IPS-15b (cell line): ENCODE measurements at regions not wholly inside any gene's neighbourhood (a gene's known extent, or its start where the extent isn't known, plus 50 kb on each side); places are given as distances from the start of the nearest gene placed in this dataset.
"Not testable (repeated sequence)": the region's sequence is repeated elsewhere in the genome, so short reads cannot be mapped to it uniquely, and the experiment has no call there.

Source experiments
- H3K27me3 ChIP-seq: one replicate; pipeline ENCODE4 v1.6.1; 2013; ENCODE audit warnings: low read length; ENCODE audit not compliant: control insufficient read depth, insufficient read depth
- H3K36me3 ChIP-seq: one replicate; pipeline ENCODE4 v1.6.1; 2013; ENCODE audit warnings: low read length; ENCODE audit not compliant: control insufficient read depth, insufficient read depth
- H3K4me1 ChIP-seq: one replicate; pipeline ENCODE4 v1.6.1; 2013; ENCODE audit warnings: mild to moderate bottlenecking, low read length; ENCODE audit not compliant: control insufficient read depth, insufficient read depth
- H3K4me3 ChIP-seq: one replicate; pipeline ENCODE4 v1.5.1; 2013; ENCODE audit warnings: low read depth, low read length
- H3K9ac ChIP-seq: one replicate; pipeline ENCODE4 v1.6.1; 2013; ENCODE audit warnings: low read depth, mild to moderate bottlenecking, low read length
- H3K9me3 ChIP-seq: one replicate; pipeline ENCODE4 v1.6.1; 2013; ENCODE audit warnings: mild to moderate bottlenecking, low read length; ENCODE audit not compliant: control insufficient read depth, insufficient read depth

- H3K9ac ChIP-seq = no peak overlapping the region
- H3K36me3 ChIP-seq = no peaks in the 10 kb centered on the region
- H3K27me3 ChIP-seq = no peaks in the 10 kb centered on the region
- H3K9me3 ChIP-seq = no peaks in the 10 kb centered on the region
- peaks cover 9% of the 10 kb centered on the region for H3K4me1 ChIP-seq
- no peak overlapping the region for H3K4me3 ChIP-seq
Measured at GRCh38 chr10:51001587-51001986, 72.7 kb upstream of the PRKG1 start.

DNA sequence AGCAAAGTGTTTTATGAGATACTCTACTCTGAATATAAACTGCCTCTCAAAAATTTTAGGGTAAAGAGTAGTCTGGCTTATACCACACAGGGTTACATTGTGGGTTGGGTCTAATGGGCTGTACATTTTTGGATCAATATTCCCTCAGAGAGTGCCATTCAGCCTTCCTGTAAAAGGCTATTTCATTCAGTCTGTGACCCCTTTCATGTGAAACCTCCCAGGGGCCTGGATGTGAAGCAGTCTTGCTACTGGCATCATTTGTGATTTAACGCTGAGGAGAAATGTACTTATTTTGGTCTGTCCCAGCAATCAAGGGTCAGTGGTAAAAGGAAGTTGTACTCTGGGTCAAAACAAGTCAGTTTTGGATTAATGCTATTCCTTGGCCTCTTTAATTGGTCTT is 71.8 kb upstream of the PRKG1 start:
- no peaks in the 10 kb centered on the region for H3K27me3 ChIP-seq
- no peaks in the 10 kb centered on the region for H3K36me3 ChIP-seq
- H3K4me1 ChIP-seq = peaks cover 9% of the 10 kb centered on the region
- no peak overlapping the region for H3K9ac ChIP-seq
- H3K9me3 ChIP-seq = no peaks in the 10 kb centered on the region
- H3K4me3 ChIP-seq = no peak overlapping the region

- Histone ChIP-seq H3K4me3 (no peak overlapping the region), H3K9ac (no peak overlapping the region), H3K36me3 (no peaks in the 10 kb centered on the region), H3K27me3 (no peaks in the 10 kb centered on the region), H3K9me3 (no peaks in the 10 kb centered on the region), H3K4me1 (peaks cover 9% of the 10 kb centered on the region)
Measured at GRCh38 chr10:51004776-51005175, 69.5 kb upstream of the PRKG1 start.

DNA sequence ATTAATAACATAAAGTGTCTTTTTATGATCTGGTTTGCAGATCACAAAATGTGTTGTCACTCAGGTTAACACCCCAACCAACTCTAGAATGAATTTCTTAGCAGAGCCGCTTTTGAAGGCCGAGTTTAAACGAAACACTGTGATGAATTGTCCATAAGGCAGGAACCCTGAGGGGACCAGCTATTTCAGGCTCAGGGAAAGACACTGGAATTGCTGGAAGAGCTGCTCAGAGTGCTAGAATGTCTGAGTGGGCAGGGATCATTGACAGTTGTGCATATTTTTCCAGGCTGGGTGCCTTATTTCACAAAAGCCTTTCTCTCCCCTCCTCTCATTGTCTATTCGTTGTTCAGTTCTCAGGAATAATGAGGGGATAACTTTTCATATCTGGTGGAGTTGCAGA is 68.7 kb upstream of the PRKG1 start:
- Histone ChIP-seq H3K9me3 (no peaks in the 10 kb centered on the region), H3K9ac (no peak overlapping the region), H3K4me1 (peaks cover 9% of the 10 kb centered on the region), H3K4me3 (no peak overlapping the region), H3K27me3 (no peaks in the 10 kb centered on the region), H3K36me3 (no peaks in the 10 kb centered on the region)

- H3K9me3 ChIP-seq = no peaks in the 10 kb centered on the region
- no peak overlapping the region for H3K9ac ChIP-seq
- no peaks in the 10 kb centered on the region for H3K27me3 ChIP-seq
- no peaks in the 10 kb centered on the region for H3K36me3 ChIP-seq
- H3K4me1 ChIP-seq = peaks cover 9% of the 10 kb centered on the region
- H3K4me3 ChIP-seq = no peak overlapping the region
Measured at GRCh38 chr10:51006686-51007085, 67.6 kb upstream of the PRKG1 start.

GRCh38 chr10:51007781-51008180 is 66.5 kb upstream of the PRKG1 start:
- Histone ChIP-seq H3K36me3 (no peaks in the 10 kb centered on the region), H3K4me3 (no peak overlapping the region), H3K9ac (no peak overlapping the region), H3K27me3 (no peaks in the 10 kb centered on the region), H3K4me1 (peaks cover 9% of the 10 kb centered on the region), H3K9me3 (no peaks in the 10 kb centered on the region)

DNA sequence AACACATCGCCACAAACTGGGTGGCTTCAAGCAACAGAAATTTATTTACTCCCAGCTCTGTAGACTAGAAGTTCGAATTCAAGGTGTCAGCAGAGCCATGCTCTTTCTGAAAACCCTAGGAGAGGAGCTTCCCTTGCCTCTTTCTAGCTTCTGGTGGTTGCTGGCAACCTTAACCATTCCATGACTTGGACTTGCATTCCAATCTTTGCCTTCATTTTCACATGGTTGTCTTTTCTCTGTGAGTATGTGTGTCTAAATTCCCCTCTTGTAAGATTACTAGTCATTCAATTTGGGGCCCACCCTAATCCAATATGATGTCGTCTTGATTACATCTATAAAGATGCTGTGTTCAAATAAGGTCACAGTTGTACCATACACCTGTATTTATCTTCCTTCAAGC is 65.9 kb upstream of the PRKG1 start:
- peaks cover 9% of the 10 kb centered on the region for H3K4me1 ChIP-seq
- H3K9me3 ChIP-seq = no peaks in the 10 kb centered on the region
- H3K36me3 ChIP-seq = no peaks in the 10 kb centered on the region
- no peak overlapping the region for H3K9ac ChIP-seq
- no peaks in the 10 kb centered on the region for H3K27me3 ChIP-seq
- H3K4me3 ChIP-seq = no peak overlapping the region

DNA sequence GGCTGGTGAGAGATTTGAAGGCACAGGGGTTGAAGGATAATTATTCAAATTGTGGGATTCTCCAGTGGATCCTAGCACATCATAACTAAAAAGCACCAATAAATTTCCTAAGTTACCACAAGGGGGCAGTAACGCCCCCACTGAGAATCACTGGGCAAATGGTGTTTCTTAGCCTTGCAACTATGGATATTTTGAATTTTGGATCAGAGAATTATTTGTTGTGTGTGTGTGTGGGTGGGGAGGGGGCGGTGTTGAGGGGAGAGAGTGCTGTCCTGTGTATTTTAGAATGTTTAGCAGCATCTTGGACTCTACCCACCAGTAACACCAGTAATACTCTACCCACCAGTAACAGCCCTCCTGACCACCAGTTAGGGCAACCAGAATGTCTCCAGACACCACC is 63.3 kb upstream of the PRKG1 start:
- peaks cover 6% of the 10 kb centered on the region for H3K4me1 ChIP-seq
- no peak overlapping the region for H3K4me3 ChIP-seq
- no peaks in the 10 kb centered on the region for H3K27me3 ChIP-seq
- no peak overlapping the region for H3K9ac ChIP-seq
- no peaks in the 10 kb centered on the region for H3K9me3 ChIP-seq
- H3K36me3 ChIP-seq = no peaks in the 10 kb centered on the region

DNA sequence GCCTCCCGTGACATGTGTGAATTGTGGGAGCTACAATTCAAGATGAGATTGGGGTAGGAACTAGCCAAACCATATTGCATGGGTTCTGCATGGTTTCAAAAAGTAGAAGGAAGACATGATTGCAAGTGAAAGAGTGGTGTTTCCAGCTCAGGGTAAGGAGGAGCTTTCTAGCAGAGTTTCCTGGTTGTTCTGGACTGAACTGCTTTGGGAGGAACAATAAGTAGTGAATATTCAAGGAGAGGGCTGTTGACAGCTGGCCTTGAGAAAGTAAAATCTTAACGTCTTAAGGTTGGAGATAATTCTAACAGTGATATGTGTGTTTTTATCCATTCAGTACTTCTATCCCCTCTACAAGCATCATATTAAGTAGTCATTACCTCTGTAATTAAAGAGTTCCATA is 62.2 kb upstream of the PRKG1 start:
- no peaks in the 10 kb centered on the region for H3K9me3 ChIP-seq
- H3K4me3 ChIP-seq = no peak overlapping the region
- no peak overlapping the region for H3K9ac ChIP-seq
- H3K4me1 ChIP-seq = no peaks in the 10 kb centered on the region
- H3K27me3 ChIP-seq = no peaks in the 10 kb centered on the region
- no peaks in the 10 kb centered on the region for H3K36me3 ChIP-seq

- Histone ChIP-seq H3K27me3 (no peaks in the 10 kb centered on the region), H3K36me3 (no peaks in the 10 kb centered on the region), H3K9me3 (no peaks in the 10 kb centered on the region), H3K4me3 (no peak overlapping the region), H3K4me1 (no peaks in the 10 kb centered on the region), H3K9ac (no peak overlapping the region)
Measured at GRCh38 chr10:51014680-51015389, 59.5 kb upstream of the PRKG1 start.

- H3K9ac ChIP-seq, H3K36me3 ChIP-seq, H3K27me3 ChIP-seq, H3K4me3 ChIP-seq, H3K4me1 ChIP-seq, H3K9me3 ChIP-seq: not testable (repeated sequence)
Measured at GRCh38 chr10:51015390-51015754, 58.9 kb upstream of the PRKG1 start.

- no peaks in the 10 kb centered on the region for H3K36me3 ChIP-seq
- H3K4me3 ChIP-seq = no peak overlapping the region
- H3K9me3 ChIP-seq = no peaks in the 10 kb centered on the region
- H3K9ac ChIP-seq = no peak overlapping the region
- H3K4me1 ChIP-seq = no peaks in the 10 kb centered on the region
- no peaks in the 10 kb centered on the region for H3K27me3 ChIP-seq
Measured at GRCh38 chr10:51020200-51020599, 54.1 kb upstream of the PRKG1 start.
